Brain microvascular endothelial cell (primary cell): ENCODE measurements at regions not wholly inside any gene's neighbourhood (a gene's known extent, or its start where the extent isn't known, plus 50 kb on each side); places are given as distances from the start of the nearest gene placed in this dataset.

Experiments used
- DNase-seq: peaks from one replicate; pipeline ENCODE4 v3.0.0-alpha.2; 2020
- H3K27ac ChIP-seq: fragments of 250-450 bp; sonication (Bioruptor Pico); 2 replicates; pipeline ENCODE4 v1.5.1; 2020; ENCODE audit warnings: mild to moderate bottlenecking, moderate library complexity
- H3K27me3 ChIP-seq: fragments of 250-450 bp; sonication (Bioruptor Pico); replicated peaks from 2 replicates; pipeline ENCODE4 v1.5.1; 2020; ENCODE audit warnings: mild to moderate bottlenecking
- H3K36me3 ChIP-seq: fragments of 250-450 bp; sonication (Bioruptor Pico); replicated peaks from 2 replicates; pipeline ENCODE4 v1.5.1; 2020; ENCODE audit warnings: mild to moderate bottlenecking
- H3K4me3 ChIP-seq: 2 replicates; pipeline ENCODE4 v1.5.1; 2011; ENCODE audit warnings: low read depth, mild to moderate bottlenecking, control low read depth, low read length, moderate library complexity
- in situ Hi-C: cut with HindIII; loops from 2 replicates; pipeline ENCODE4 v1.10.0; 2017; ENCODE audit warnings: low sequenced_read_pairs, low pct_ligation_motif_present
- TF ChIP-seq, protein P1 (sequence below): IDR thresholded peaks from 2 replicates; pipeline ENCODE4 v1.5.1; 2011; ENCODE audit warnings: low read depth, mild to moderate bottlenecking, moderate library complexity, low read length, control low read depth, inconsistent platforms; ENCODE audit errors: missing control alignments

DNA sequence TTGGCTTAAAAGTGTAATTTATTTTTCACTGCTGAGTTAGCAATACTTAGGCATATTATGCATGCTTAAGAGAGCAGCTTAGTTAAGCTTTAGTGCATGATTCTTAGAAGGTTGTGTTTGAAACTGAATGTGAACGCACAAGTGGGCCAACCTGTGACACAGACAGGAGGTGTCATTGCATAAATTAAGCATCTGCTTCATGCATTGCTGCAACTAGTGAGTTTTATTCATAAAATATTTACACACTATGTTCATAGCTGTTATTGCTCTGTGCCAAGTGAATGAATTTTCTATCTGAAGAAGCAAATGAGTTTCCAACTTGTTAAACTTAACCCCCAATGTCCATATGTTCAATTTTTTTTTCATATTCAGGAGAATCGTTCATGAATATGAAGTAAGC lies 806.4 kb downstream of the GALR1 start:
- in situ Hi-C loops = no loop called here
- Histone ChIP-seq H3K27me3 (no peaks in the 10 kb centered on the region), H3K36me3 (no peaks in the 10 kb centered on the region), H3K27ac (no peak overlapping the region), H3K4me3 (no peak overlapping the region)
- no peak for DNase-seq
- TF ChIP-seq, protein P1, sequence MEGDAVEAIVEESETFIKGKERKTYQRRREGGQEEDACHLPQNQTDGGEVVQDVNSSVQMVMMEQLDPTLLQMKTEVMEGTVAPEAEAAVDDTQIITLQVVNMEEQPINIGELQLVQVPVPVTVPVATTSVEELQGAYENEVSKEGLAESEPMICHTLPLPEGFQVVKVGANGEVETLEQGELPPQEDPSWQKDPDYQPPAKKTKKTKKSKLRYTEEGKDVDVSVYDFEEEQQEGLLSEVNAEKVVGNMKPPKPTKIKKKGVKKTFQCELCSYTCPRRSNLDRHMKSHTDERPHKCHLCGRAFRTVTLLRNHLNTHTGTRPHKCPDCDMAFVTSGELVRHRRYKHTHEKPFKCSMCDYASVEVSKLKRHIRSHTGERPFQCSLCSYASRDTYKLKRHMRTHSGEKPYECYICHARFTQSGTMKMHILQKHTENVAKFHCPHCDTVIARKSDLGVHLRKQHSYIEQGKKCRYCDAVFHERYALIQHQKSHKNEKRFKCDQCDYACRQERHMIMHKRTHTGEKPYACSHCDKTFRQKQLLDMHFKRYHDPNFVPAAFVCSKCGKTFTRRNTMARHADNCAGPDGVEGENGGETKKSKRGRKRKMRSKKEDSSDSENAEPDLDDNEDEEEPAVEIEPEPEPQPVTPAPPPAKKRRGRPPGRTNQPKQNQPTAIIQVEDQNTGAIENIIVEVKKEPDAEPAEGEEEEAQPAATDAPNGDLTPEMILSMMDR = no peak

DNA sequence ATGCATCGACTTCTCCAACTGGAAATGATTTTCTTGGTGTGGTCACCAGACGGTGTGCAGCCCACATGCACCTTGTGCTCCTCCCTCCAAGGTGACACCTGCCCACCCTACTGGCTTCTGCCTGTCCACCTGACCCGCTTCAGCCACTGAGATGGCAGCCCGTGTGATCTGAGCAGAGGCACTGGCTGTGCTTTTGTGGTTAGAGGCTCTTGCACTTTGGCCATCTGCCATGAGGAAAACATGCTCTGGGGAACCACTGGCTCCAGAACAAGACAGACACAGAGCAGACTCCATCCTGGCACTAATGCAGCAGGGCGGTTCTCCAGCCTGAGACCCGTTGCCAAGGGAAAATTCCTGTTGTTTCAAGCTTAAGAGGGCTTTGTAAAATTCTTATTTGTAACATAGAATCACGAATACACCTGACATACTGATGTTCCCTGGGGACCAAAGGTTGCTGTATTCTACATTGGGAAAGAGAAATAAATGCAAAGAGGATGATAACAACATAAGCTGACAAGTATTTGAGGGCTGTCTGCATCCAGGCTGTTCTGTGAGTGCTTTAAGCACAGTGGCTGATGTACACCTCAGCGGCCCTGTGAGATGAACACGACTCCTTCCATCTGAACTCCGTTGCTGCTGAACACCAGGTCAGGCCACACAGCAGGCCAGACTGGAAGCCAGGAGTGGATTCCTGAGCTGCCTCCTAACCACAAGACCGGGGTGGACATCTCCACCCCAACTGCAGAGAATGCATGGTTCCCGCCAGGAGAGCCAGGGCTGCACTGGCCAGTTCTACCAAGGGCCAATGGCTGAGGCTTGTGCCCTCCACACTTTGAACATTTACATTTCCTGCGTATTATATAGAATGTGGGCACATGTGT lies 820.4 kb downstream of the GALR1 start:
- Histone ChIP-seq H3K4me3 (no peak overlapping the region), H3K27me3 (no peaks in the 10 kb centered on the region), H3K36me3 (no peaks in the 10 kb centered on the region), H3K27ac (no peak overlapping the region)
- TF ChIP-seq, protein P1 = no peak
- DNase-seq = no peak
- in situ Hi-C loops = no loop called here

DNA sequence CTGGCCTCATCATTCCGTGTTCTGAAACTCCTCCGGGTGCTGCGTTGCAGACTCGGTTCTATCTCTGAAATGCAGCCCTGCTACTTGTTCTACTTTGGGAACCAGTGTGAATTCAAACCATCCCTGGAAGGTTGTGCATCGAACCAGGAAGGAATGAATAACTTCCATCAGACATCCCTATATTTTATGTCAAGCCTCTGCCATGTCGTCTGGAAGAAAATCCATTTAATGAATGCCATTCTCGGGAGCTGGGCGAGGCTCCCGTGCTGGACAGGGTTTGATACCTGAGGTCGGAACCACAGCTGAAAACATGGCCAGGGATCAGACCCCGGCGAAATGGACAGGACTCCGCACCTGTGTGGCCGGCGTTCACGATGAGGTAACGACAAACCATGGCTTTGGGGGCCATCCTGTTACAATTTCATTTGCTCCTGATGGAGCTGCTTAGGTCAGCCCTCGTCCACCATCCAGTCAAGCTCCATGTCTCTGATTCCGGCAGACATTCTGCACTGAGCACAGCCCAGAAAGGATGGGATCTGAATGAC lies 821.6 kb downstream of the GALR1 start:
- Histone ChIP-seq H3K27ac (no peak overlapping the region), H3K27me3 (no peaks in the 10 kb centered on the region), H3K4me3 (no peak overlapping the region), H3K36me3 (no peaks in the 10 kb centered on the region)
- in situ Hi-C loops = no loop called here
- no peak for DNase-seq
- TF ChIP-seq, protein P1 = no peak

DNA sequence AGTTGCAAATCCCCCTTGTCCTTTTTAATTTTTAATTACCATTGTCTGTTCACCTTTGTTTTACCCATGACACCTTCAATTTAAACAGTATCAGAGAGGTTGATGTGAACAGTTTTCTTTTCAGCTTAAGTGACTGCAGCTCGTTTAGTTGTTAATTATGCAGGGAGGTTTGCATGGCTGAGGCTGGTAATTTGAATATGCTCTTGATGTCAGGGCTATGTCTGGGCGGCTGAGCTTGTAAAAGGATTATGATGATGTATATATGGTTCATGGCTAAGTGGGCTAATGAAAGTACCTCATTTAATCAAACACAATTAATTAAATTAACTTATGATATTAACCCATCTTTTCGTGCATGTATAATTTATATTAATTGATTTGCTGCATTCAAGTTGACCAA lies 822.1 kb downstream of the GALR1 start:
- Histone ChIP-seq H3K27ac (no peak overlapping the region), H3K36me3 (no peaks in the 10 kb centered on the region), H3K4me3 (no peak overlapping the region), H3K27me3 (no peaks in the 10 kb centered on the region)
- no peak for DNase-seq
- TF ChIP-seq, protein P1 = no peak
- in situ Hi-C loops = no loop called here

DNA sequence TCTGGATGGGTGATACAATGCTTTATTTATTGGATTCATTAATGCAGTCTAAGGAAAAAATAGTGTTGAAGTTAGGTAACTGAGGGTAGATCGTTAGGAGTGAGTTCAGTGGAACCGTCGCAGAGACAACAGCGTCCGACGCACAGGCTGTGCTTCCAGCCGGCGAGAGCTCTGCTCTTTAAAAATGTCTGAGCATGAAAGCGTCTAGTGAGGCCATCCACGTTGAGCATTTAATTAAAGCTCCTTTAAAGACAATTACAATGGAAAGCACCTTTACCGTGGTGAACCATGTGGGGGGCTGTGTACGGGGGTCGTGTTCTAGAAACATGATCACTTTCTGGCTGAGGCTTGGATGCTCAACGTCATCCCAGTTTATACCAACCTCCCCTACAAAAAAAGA lies 822.7 kb downstream of the GALR1 start:
- H3K36me3 ChIP-seq = no peaks in the 10 kb centered on the region
- DNase-seq = no peak
- no peak overlapping the region for H3K27ac ChIP-seq
- no peaks in the 10 kb centered on the region for H3K27me3 ChIP-seq
- in situ Hi-C loops = no loop called here
- H3K4me3 ChIP-seq = no peak overlapping the region
- TF ChIP-seq, protein P1 = no peak
